ENCODE measurements at regions not wholly inside any gene's neighbourhood (a gene's known extent, or its start where the extent isn't known, plus 50 kb on each side); places are given as distances from the start of the nearest gene placed in this dataset.
"Not testable (repeated sequence)": the region's sequence is repeated elsewhere in the genome, so short reads cannot be mapped to it uniquely, and the experiment has no call there.

- no peak for DNase-seq
These were observed 250.6 kb upstream of the KLF8 start for GRCh38 chrX:55981603-55982002.

GRCh38 chrX:55996649-55997048 lies 235.5 kb upstream of the KLF8 start:
- no peak for DNase-seq

- no peak for DNase-seq
These were observed 232.0 kb upstream of the KLF8 start for GRCh38 chrX:56000174-56000573.

- no peak for DNase-seq
These were observed 231.4 kb upstream of the KLF8 start for GRCh38 chrX:56000729-56001128.

GRCh38 chrX:56025872-56026571 lies 206.1 kb upstream of the KLF8 start:
- no peak for DNase-seq

GRCh38 chrX:56026815-56027214 lies 205.3 kb upstream of the KLF8 start:
- no peak for DNase-seq

- no peak for DNase-seq
These were observed 203.0 kb upstream of the KLF8 start for GRCh38 chrX:56029188-56029587.

- DNase-seq = no peak
These were observed 202.5 kb upstream of the KLF8 start for GRCh38 chrX:56029691-56030090.

- DNase-seq = no peak
These were observed 200.7 kb upstream of the KLF8 start for GRCh38 chrX:56031409-56031808.

- DNase-seq = no peak
These were observed 198.5 kb upstream of the KLF8 start for GRCh38 chrX:56033495-56034180.

- not testable (repeated sequence) for DNase-seq
These were observed 179.4 kb upstream of the KLF8 start for GRCh38 chrX:56052673-56053330.

- DNase-seq = no peak
These were observed 174.8 kb upstream of the KLF8 start for GRCh38 chrX:56057325-56057724.

GRCh38 chrX:56066016-56066415 lies 166.1 kb upstream of the KLF8 start:
- DNase-seq = no peak

GRCh38 chrX:56068274-56068758 lies 163.8 kb upstream of the KLF8 start:
- no peak for DNase-seq

GRCh38 chrX:56069299-56069931 lies 162.7 kb upstream of the KLF8 start:
- no peak for DNase-seq

- DNase-seq = no peak
These were observed 142.8 kb upstream of the KLF8 start for GRCh38 chrX:56089376-56089775.

- DNase-seq = no peak
These were observed 132.9 kb upstream of the KLF8 start for GRCh38 chrX:56099271-56099670.

GRCh38 chrX:56107320-56107719 lies 124.8 kb upstream of the KLF8 start:
- peak; percentile 0 to 2 for DNase-seq

- no peak for DNase-seq
These were observed 118.2 kb upstream of the KLF8 start for GRCh38 chrX:56113785-56114436.

- DNase-seq = no peak
These were observed 117.7 kb upstream of the KLF8 start for GRCh38 chrX:56114437-56114787.

- DNase-seq = no peak
These were observed 111.9 kb upstream of the KLF8 start for GRCh38 chrX:56120242-56120641.

GRCh38 chrX:56125946-56126345 lies 106.2 kb upstream of the KLF8 start:
- no peak for DNase-seq

- DNase-seq = no peak
These were observed 102.1 kb upstream of the KLF8 start for GRCh38 chrX:56130031-56130430.
